HL-60 (cell line): ENCODE measurements at regions not wholly inside any gene's neighbourhood (a gene's known extent, or its start where the extent isn't known, plus 50 kb on each side); places are given as distances from the start of the nearest gene placed in this dataset.

ENCODE experiments used
- DNase-seq, 2 experiments: peaks; one replicate each; pipeline ENCODE4 v3.0.0-alpha.2; 2010 to 2020; ENCODE audit warnings: low read depth in 1 of 2, low spot score in 1 of 2
- H3K27ac ChIP-seq: fragments of 250-450 bp; sonication (Bioruptor Pico); replicated peaks from 2 replicates; pipeline ENCODE4 v1.5.1; 2020; ENCODE audit warnings: mild to moderate bottlenecking, moderate library complexity
- H3K27me3 ChIP-seq: fragments of 250-450 bp; sonication (Bioruptor Pico); 2 replicates; pipeline ENCODE4 v1.5.1; 2021; ENCODE audit warnings: mild to moderate bottlenecking, moderate library complexity; ENCODE audit not compliant: insufficient read depth, poor library complexity, severe bottlenecking
- H3K4me3 ChIP-seq: replicated peaks from 2 replicates; pipeline ENCODE4 v1.5.1; 2011; ENCODE audit warnings: mild to moderate bottlenecking, control low read depth, low read length; ENCODE audit not compliant: insufficient read depth
- GABPA ChIP-seq: IDR thresholded peaks from 2 replicates; pipeline ENCODE4 v1.6.1; 2012; ENCODE audit warnings: low read depth
- POLR2AphosphoS5 ChIP-seq: IDR thresholded peaks from 2 replicates; pipeline ENCODE4 v1.6.1; 2012; ENCODE audit warnings: low read depth
- SPI1 ChIP-seq: IDR thresholded peaks from 2 replicates; pipeline ENCODE4 v1.6.1; 2012; ENCODE audit warnings: low read depth, mild to moderate bottlenecking, borderline replicate concordance
- TF ChIP-seq, protein P1 (sequence below): IDR thresholded peaks from one replicate; pipeline ENCODE4 v1.5.1; 2011; ENCODE audit warnings: low read length, control low read depth, inconsistent platforms; ENCODE audit not compliant: insufficient read depth
- TF ChIP-seq, protein P2 (sequence below): IDR thresholded peaks from 2 replicates; pipeline ENCODE4 v1.6.1; 2012; ENCODE audit warnings: low read depth; ENCODE audit not compliant: insufficient replicate concordance

DNA sequence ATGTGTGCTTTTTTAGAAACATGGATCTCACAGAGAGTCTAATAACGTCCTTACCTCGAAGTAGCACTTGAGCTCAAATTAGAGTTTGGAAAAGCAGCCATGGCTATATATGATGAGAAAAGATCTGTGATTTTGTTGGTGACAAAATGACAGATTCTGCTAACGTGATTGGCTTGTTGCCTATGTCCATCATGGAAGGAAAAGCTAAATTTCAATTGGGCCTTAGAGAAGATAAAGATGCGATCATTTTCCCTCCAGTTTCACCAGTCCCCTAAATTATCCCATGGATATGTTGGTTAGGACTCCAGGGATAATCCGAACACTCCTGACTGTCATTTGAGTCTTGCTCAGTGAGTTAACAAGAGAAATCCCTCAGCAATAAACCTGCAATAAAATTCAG, 175.8 kb downstream of the C16orf95 start:
- Histone ChIP-seq H3K27ac (no peak overlapping the region), H3K4me3 (no peak overlapping the region), H3K27me3 (no peaks in the 10 kb centered on the region)
- TF ChIP-seq POLR2AphosphoS5 (no peak), SPI1 (no peak), GABPA (no peak)
- TF ChIP-seq, protein P1, sequence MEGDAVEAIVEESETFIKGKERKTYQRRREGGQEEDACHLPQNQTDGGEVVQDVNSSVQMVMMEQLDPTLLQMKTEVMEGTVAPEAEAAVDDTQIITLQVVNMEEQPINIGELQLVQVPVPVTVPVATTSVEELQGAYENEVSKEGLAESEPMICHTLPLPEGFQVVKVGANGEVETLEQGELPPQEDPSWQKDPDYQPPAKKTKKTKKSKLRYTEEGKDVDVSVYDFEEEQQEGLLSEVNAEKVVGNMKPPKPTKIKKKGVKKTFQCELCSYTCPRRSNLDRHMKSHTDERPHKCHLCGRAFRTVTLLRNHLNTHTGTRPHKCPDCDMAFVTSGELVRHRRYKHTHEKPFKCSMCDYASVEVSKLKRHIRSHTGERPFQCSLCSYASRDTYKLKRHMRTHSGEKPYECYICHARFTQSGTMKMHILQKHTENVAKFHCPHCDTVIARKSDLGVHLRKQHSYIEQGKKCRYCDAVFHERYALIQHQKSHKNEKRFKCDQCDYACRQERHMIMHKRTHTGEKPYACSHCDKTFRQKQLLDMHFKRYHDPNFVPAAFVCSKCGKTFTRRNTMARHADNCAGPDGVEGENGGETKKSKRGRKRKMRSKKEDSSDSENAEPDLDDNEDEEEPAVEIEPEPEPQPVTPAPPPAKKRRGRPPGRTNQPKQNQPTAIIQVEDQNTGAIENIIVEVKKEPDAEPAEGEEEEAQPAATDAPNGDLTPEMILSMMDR, result no peak
- TF ChIP-seq, protein P2, sequence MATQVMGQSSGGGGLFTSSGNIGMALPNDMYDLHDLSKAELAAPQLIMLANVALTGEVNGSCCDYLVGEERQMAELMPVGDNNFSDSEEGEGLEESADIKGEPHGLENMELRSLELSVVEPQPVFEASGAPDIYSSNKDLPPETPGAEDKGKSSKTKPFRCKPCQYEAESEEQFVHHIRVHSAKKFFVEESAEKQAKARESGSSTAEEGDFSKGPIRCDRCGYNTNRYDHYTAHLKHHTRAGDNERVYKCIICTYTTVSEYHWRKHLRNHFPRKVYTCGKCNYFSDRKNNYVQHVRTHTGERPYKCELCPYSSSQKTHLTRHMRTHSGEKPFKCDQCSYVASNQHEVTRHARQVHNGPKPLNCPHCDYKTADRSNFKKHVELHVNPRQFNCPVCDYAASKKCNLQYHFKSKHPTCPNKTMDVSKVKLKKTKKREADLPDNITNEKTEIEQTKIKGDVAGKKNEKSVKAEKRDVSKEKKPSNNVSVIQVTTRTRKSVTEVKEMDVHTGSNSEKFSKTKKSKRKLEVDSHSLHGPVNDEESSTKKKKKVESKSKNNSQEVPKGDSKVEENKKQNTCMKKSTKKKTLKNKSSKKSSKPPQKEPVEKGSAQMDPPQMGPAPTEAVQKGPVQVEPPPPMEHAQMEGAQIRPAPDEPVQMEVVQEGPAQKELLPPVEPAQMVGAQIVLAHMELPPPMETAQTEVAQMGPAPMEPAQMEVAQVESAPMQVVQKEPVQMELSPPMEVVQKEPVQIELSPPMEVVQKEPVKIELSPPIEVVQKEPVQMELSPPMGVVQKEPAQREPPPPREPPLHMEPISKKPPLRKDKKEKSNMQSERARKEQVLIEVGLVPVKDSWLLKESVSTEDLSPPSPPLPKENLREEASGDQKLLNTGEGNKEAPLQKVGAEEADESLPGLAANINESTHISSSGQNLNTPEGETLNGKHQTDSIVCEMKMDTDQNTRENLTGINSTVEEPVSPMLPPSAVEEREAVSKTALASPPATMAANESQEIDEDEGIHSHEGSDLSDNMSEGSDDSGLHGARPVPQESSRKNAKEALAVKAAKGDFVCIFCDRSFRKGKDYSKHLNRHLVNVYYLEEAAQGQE, result no peak
- DNase-seq, result no peak

DNA sequence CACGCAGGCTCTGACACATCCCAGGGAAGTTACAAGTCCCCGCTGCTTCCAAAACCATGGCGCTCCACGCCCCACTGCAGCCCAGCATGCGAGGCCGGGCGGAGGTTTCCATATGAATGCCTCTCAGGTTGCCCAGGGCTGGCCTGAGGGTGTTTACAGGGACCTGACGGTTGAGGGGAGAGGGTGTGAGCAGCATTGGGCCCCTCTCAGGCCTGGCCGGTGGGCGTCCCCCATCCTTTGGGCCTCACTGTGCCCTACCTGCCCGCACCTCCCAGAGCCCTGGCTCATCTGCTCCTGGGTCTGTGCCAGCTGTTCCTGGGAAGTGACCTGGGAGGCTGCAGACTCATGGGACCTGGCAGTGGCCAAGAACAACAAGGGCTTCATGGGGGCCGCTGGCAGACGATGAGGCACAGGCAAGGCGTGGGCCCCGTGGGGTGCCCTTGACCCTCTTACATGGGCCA, 173.5 kb downstream of the C16orf95 start:
- no peak for DNase-seq
- no peak overlapping the region for H3K27ac ChIP-seq
- H3K27me3 ChIP-seq, result no peaks in the 10 kb centered on the region
- no peak overlapping the region for H3K4me3 ChIP-seq
- TF ChIP-seq POLR2AphosphoS5 (no peak), GABPA (no peak), SPI1 (no peak)
- TF ChIP-seq, protein P2, result no peak
- TF ChIP-seq, protein P1, result no peak

DNA sequence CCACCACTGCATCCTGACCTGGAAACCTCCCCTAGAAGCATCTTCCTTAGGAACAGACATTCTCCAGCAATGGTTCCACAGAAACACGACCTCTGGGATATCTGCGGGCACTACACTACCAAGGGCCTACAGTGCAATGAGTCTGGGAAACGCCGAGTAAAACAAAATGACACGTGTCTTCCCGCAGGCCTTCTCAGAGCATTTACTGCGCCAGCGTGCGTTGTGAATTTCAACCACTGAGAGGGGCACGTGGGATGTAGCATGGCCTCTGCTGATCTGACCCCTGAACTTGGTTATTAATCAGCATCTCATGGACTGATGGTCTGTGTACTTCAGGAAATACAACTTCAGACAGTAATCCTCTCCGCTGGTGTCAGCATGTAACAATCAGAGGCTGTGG, 173.0 kb downstream of the C16orf95 start:
- H3K27ac ChIP-seq, result no peak overlapping the region
- TF ChIP-seq GABPA (no peak), POLR2AphosphoS5 (no peak), SPI1 (no peak)
- TF ChIP-seq, protein P2, result no peak
- TF ChIP-seq, protein P1, result no peak
- no peaks in the 10 kb centered on the region for H3K27me3 ChIP-seq
- no peak for DNase-seq
- no peak overlapping the region for H3K4me3 ChIP-seq
